ENCODE measurements at regions not wholly inside any gene's neighbourhood (a gene's known extent, or its start where the extent isn't known, plus 50 kb on each side); places are given as distances from the start of the nearest gene placed in this dataset.

GRCh38 chr4:24330573-24330972, 253.8 kb downstream of the DHX15 start (continued):
- no peak for TF ChIP-seq RREB1 (CRISPR knock-in tag; IDR thresholded peaks at IDR 0.05)
- no peak for TF ChIP-seq TAF1 (IDR thresholded peaks at IDR 0.05; ENCODE audit: control insufficient read depth, extremely low read depth, insufficient read depth, low read length, severe bottlenecking)
- TF ChIP-seq ZNF263 (CRISPR knock-in tag; IDR thresholded peaks at IDR 0.05; ENCODE audit: borderline replicate concordance), result no peak
- no peak for TF ChIP-seq ZNF592 (IDR thresholded peaks at IDR 0.05)
- TF ChIP-seq ZNF707 (CRISPR knock-in tag; conservative IDR thresholded peaks at IDR 0.05), result no peak
- TF ChIP-seq NFATC3 (IDR thresholded peaks at IDR 0.05), result no peak
- no peak for TF ChIP-seq POLR2AphosphoS5 (IDR thresholded peaks at IDR 0.05; ENCODE audit: control insufficient read depth, insufficient read depth, low read depth, low read length)
- no peak for TF ChIP-seq YBX1 (IDR thresholded peaks at IDR 0.05)
